ENCODE measurements at regions not wholly inside any gene's neighbourhood (a gene's known extent, or its start where the extent isn't known, plus 50 kb on each side); places are given as distances from the start of the nearest gene placed in this dataset.
"Not testable (repeated sequence)": the region's sequence is repeated elsewhere in the genome, so short reads cannot be mapped to it uniquely, and the experiment has no call there.

DNA sequence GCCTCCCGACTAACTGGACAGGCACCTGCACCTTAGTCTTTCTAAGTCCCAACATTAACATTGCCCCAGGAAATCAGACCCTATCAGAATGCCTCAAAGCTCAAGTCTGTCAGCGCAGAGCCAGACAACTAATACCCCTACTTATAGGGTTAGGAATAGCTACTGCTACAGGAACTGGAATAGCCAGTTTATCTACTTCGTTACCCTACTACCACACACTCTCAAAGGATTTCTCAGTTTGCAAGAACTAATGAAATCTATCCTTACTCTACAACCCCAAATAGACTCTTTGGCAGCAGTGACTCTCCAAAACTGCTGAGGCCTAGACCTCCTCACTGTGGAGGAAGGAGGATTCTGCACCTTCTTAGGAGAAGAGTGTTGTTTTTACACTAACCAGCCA is 88.5 kb downstream of the COPRS start:
- TF ChIP-seq, protein P1, sequence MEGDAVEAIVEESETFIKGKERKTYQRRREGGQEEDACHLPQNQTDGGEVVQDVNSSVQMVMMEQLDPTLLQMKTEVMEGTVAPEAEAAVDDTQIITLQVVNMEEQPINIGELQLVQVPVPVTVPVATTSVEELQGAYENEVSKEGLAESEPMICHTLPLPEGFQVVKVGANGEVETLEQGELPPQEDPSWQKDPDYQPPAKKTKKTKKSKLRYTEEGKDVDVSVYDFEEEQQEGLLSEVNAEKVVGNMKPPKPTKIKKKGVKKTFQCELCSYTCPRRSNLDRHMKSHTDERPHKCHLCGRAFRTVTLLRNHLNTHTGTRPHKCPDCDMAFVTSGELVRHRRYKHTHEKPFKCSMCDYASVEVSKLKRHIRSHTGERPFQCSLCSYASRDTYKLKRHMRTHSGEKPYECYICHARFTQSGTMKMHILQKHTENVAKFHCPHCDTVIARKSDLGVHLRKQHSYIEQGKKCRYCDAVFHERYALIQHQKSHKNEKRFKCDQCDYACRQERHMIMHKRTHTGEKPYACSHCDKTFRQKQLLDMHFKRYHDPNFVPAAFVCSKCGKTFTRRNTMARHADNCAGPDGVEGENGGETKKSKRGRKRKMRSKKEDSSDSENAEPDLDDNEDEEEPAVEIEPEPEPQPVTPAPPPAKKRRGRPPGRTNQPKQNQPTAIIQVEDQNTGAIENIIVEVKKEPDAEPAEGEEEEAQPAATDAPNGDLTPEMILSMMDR (IDR thresholded peaks at IDR 0.05), result not testable (repeated sequence)
- TF ChIP-seq EZH2 (IDR thresholded peaks at IDR 0.05), result not testable (repeated sequence)
